Superior temporal gyrus (tissue), 1 donor: ENCODE measurements at regions not wholly inside any gene's neighbourhood (a gene's known extent, or its start where the extent isn't known, plus 50 kb on each side); places are given as distances from the start of the nearest gene placed in this dataset.
"Not testable (repeated sequence)": the region's sequence is repeated elsewhere in the genome, so short reads cannot be mapped to it uniquely, and the experiment has no call there.

Source experiments
- DNase-seq: peaks from one replicate; pipeline ENCODE4 v3.0.0-alpha.2; 2016; ENCODE audit errors: extremely low spot score

- DNase-seq: not testable (repeated sequence)
These were observed 2830.5 kb downstream of the RPIA start for GRCh38 chr2:91521944-91522343.

GRCh38 chr2:91522877-91523276 is 2831.4 kb downstream of the RPIA start:
- DNase-seq: not testable (repeated sequence)

- not testable (repeated sequence) for DNase-seq
These were observed 2832.3 kb downstream of the RPIA start for GRCh38 chr2:91523751-91524150.

- not testable (repeated sequence) for DNase-seq
These were observed 2834.1 kb downstream of the RPIA start for GRCh38 chr2:91525587-91525986.

GRCh38 chr2:91526083-91526482 is 2834.6 kb downstream of the RPIA start:
- DNase-seq: not testable (repeated sequence)

GRCh38 chr2:91527056-91527455 is 2835.6 kb downstream of the RPIA start:
- DNase-seq: not testable (repeated sequence)

- DNase-seq: not testable (repeated sequence)
These were observed 2836.1 kb downstream of the RPIA start for GRCh38 chr2:91527491-91528031.

GRCh38 chr2:91528361-91528760 is 2836.9 kb downstream of the RPIA start:
- not testable (repeated sequence) for DNase-seq

- DNase-seq: not testable (repeated sequence)
These were observed 2844.6 kb downstream of the RPIA start for GRCh38 chr2:91536109-91536508.

GRCh38 chr2:91536549-91537263 is 2845.2 kb downstream of the RPIA start:
- DNase-seq: not testable (repeated sequence)

GRCh38 chr2:91549316-91549715 is 2857.8 kb downstream of the RPIA start:
- not testable (repeated sequence) for DNase-seq

- not testable (repeated sequence) for DNase-seq
These were observed 2866.8 kb downstream of the RPIA start for GRCh38 chr2:91558234-91558633.

GRCh38 chr2:91559269-91559668 is 2867.8 kb downstream of the RPIA start:
- DNase-seq: not testable (repeated sequence)

GRCh38 chr2:91559886-91560614 is 2868.6 kb downstream of the RPIA start:
- not testable (repeated sequence) for DNase-seq

- not testable (repeated sequence) for DNase-seq
These were observed 2870.7 kb downstream of the RPIA start for GRCh38 chr2:91562184-91562583.

GRCh38 chr2:91564700-91565099 is 2873.2 kb downstream of the RPIA start:
- DNase-seq: not testable (repeated sequence)

- DNase-seq: not testable (repeated sequence)
These were observed 2874.4 kb downstream of the RPIA start for GRCh38 chr2:91565689-91566430.

GRCh38 chr2:91566611-91567010 is 2875.1 kb downstream of the RPIA start:
- DNase-seq: not testable (repeated sequence)

GRCh38 chr2:91567546-91568335 is 2876.3 kb downstream of the RPIA start:
- DNase-seq: not testable (repeated sequence)

GRCh38 chr2:91568391-91569338 is 2877.2 kb downstream of the RPIA start:
- not testable (repeated sequence) for DNase-seq
